ENCODE measurements at regions not wholly inside any gene's neighbourhood (a gene's known extent, or its start where the extent isn't known, plus 50 kb on each side); places are given as distances from the start of the nearest gene placed in this dataset.

DNA sequence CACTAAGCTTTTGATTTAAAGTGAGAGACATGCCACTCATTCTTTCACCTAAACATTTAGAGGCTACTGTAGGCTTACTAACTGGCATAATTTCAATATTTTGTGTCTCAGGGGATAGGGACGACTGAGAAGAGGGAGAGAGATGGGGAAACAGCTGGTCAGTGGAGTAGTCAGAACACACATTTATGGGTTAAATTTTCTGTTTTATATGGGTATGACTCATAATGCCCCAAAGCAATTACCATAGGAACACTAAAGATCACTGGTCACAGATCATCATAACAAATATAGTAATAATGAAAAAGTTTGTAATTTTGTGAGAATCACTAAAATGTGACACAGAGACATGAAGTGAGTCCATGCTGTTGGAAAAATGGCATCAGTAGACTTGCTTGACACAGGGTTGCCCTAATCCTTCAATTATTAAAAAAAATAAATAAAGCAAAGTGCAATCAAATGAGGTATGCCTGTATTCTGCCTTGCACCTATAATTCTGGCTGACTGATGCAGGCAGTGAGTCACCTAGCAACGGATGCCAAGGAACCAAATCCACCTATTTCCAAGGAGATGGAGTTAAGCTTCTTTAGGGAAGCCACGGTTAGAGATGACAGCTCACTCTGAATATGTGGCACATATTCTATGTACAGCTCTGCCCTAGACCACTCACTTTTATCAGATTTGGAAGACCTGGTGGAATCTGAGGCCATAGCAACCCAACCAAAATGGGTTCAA, 166.1 kb downstream of the MARCHF11 start:
- DNase-seq (ENCODE audit: low spot score) = no peak

DNA sequence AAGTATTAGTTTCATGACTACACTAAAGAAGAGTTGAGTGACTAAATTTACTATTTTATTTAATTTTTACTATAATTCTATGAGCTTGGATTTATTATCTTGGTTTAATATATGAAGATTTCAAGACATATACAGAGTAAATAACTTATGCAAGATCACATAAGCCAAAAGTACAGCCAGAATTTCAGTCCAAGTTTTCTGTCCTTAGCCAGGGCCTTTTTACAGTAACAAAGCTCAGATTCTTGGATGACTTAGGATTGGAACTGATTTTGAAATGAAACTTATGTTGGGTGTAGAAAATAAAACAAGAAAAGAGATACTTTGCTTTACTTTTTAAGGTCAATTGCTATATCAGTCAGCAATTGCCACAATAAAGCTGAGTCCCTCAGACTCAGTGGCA, 170.3 kb downstream of the MARCHF11 start:
- no peak for DNase-seq (ENCODE audit: low spot score)

DNA sequence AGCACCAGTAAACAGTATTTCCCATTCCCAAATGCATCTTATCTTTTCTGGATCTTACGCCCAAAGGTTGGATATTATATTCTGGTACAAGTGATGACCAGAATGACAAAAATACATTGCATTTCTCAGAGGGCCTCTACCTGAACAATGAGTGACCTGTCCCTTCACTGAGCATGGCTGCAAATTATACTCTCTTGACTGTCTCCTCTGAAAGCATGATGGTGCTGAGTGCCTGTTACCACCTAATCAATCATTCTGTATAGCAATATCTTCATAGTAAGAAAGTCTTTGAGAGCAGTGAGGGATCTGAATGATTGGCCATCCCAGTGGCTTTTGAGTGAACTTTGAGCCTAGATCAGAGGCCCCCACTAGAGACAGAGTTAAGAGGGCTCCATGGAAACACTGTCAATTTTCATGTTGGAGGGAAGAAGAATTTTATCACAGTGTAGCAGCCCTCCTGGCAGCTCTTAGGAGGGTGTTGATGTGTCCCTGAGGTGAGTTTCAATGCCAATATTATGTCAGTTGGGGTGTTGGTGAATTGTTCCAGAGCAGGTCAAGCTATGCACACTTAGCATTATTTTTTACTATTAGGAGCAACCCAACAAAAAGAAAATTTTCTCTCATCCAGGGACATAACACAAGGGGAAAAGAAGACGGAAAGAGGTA, 171.7 kb downstream of the MARCHF11 start:
- no peak for DNase-seq (ENCODE audit: low spot score)

DNA sequence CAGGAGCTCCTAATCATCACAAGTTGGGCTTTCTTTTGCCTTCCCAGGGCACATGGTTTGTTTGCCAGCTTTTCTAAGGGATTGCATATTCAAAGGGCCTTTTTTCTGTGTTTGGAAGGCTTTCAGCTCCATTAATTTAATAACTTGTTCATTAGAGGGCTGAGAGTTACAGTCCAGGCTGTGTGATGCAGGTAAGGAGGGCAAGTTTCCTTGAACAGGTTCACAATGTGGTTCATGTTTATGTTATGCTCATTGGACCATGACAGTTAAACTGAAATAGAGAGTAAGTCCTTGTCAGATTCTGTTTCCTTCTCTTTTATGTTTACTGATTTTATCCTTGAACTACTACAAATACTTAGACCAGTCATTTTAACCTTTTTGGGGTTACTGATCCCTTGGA, 174.4 kb downstream of the MARCHF11 start:
- no peak for DNase-seq (ENCODE audit: low spot score)

DNA sequence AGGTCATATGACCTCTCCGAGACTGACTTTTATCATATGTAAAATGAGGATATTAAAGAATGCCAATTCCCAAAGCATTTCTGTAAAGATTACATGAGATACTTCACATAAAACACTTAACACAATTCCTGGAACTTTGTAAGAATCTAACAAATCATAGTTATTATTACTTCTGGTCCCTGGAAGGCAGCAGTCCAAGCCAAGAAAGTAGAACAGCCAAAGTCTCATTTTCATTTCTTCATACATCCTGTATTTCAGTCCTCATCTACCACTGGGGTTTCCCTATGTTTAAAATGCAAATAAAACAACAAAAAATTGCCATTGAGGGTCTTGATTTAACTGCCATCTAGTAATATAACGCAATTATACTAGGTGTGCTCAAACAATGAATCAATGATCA, 179.5 kb downstream of the MARCHF11 start:
- DNase-seq (ENCODE audit: low spot score) = no peak

DNA sequence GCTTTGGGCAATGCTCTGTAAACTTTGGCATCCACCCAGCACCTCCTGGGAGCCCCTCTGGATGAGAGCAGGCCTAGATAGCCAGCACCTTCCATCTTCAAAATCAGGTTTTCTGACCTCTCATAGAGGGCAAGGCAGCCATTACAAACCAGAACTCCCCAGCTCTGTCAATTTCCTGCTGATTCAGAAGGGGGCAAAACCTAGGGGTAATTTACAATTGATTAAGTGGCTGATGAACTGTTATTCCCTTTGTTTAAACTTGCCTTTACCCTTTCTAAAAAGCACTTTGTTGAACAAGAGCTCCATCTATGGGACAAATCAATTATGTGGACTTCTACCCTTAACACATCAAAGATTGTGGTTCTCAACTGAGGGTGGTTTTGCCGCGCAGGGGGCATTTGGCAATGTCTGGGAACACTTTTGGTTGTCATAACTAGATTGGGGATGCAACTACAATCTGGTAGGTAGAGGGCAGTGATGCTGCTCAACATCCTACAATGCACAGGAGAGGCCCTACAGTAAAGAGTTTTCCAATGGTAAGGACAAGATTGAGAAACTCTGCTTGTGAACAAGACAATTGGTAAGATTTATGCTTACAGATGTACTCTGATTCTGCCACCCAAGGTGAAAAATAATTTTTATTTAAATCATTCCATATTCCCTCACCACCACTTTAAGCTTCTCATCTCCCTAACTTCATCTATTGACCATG, 184.1 kb downstream of the MARCHF11 start:
- DNase-seq (ENCODE audit: low spot score) = peak; percentile 16

DNA sequence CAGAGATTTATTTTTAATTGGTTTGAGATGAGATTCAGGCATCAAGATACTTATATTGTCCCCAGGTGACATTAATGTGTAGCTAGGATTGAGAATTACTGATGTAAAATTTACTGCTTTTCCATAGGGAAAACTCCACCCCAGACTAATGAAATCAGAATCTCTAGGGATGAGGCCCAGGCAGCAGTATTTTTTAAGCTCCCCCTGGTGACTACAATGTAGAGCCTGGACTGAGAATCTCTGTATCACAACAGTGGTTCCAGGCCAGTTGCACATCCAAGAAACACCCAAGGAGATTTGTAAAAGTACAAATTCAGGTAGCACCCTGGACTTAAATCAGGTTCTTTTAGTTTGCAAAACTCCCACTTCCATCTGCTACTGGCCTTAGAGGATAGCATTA, 185.7 kb downstream of the MARCHF11 start:
- no peak for DNase-seq (ENCODE audit: low spot score)

DNA sequence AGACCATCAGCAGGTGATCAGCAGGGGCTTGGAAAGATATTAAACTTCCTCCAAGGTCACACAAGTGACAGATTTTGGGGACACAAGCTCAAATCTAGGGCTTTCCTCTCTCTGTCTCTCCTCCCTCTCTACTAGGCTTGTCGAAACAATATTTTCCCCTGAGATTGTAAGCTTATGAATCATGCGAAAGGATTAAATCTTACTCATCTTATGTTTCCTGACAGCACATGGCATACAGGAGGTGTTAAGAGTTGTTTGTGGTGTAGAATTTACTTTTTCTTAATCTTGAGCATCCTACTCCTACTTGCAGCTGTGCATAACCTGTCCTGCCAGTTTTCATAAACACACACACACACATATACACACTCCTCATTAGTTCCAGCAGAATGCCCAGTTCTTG, 186.3 kb downstream of the MARCHF11 start:
- DNase-seq (ENCODE audit: low spot score) = no peak

DNA sequence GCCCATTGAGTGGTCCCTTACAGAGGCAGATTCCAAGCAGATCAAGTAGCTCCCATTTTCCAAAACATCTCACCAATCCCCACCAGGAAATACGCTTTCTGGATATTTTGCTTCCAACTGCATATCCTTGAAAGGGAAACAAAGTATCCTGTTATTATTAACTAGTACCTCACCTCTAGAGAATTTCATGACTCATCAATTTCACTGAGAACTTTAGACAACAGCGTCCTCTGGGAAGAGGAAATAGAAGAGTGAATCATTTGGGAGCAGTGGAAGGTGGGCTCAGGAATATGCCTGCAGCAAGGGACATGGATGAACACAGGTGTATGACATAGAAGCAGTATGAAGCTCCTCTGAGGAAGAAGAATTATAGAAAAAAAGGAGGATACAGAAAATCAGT, 186.7 kb downstream of the MARCHF11 start:
- DNase-seq (ENCODE audit: low spot score) = peak; percentile 14

DNA sequence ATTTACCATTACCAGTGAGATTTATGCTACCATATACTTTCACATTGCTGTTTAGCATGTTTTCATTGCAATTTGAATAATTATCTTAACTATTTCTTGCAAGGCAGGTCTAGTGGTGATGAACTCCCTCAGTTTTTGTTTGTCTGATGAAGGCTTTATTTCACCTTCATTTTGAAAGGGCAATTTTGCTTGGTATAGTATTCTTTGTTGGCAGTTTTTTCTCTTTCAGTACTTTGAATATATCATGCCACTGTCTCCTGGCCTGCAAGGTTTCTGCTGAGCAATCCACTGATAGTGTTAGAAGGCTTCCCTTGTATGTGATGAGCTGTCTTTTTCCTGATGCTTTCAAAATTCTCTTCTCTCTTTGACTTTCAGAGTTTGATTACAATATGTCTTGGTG, 188.0 kb downstream of the MARCHF11 start:
- DNase-seq (ENCODE audit: low spot score) = no peak

Measured in H4 (cell line).